HG03354 (cell line): ENCODE measurements at regions not wholly inside any gene's neighbourhood (a gene's known extent, or its start where the extent isn't known, plus 50 kb on each side); places are given as distances from the start of the nearest gene placed in this dataset.

Experiments
- ATAC-seq: cut with Tn5 transposase; IDR thresholded peaks from one replicate; pipeline ENCODE4 v1.9.1; 2021; ENCODE audit warnings: mild to moderate bottlenecking; ENCODE audit not compliant: unreplicated experiment, poor library complexity, severe bottlenecking

DNA sequence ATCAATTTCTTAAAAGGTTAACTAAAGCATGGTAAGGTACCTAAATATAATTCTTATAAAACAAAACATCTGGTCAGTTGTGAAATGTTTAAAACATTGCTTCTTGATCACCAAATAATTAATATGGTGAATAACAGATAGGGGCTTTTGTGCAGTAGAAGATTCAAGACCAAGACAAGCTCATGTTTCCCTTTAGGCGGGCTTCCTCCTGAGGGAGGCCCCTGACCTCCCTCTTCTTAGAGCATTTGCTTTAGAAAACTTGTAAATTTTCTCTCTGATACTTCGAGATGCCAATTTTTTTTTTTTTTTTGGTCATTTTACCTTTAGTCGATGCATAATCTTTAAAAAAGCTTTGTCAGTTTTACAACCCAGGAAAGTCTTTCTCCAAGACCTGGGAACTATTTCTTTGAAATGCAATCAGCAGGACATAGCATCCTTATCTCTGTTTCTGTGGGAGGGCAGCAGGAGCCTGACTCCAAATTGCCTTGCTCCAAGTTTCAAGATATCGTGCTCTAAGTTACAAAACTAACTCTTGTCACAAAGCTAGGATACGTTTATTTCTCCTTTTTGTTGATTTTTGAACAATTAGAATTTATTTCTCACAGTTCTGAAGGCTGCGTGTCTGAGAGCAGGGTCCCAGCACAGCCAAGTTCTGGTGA lies 66.6 kb upstream of the BICD1 start:
- ATAC-seq = no peak

DNA sequence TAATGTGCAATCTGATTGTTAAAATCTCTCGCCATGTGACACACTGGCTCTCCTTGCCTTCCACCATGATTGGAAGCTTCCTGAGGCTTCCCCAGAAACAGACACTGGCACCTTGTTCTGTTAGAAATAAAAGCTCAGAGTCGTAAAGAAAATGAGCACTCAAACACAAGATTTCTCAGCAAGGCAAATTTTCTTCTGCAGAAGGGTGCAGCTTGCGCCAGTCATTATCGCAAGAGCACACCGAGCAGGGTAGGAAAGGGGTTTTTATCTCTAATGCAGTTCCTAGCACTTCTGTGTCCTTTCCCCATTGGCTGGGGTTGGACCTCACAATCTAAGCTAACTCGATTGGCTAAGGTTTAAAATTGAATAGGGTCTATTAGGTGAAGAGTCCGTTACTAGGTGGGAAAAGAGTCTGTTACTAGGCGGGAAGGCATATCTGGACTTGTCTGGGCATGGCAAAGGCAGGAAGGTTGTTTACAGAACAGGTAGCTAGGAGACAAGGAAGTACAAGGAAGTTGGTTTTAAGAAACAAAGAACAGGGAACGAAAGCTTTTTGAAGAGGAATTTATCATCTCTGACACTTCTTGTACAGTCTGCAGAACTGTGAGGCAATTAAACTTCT lies 62.6 kb upstream of the BICD1 start:
- ATAC-seq = no peak

DNA sequence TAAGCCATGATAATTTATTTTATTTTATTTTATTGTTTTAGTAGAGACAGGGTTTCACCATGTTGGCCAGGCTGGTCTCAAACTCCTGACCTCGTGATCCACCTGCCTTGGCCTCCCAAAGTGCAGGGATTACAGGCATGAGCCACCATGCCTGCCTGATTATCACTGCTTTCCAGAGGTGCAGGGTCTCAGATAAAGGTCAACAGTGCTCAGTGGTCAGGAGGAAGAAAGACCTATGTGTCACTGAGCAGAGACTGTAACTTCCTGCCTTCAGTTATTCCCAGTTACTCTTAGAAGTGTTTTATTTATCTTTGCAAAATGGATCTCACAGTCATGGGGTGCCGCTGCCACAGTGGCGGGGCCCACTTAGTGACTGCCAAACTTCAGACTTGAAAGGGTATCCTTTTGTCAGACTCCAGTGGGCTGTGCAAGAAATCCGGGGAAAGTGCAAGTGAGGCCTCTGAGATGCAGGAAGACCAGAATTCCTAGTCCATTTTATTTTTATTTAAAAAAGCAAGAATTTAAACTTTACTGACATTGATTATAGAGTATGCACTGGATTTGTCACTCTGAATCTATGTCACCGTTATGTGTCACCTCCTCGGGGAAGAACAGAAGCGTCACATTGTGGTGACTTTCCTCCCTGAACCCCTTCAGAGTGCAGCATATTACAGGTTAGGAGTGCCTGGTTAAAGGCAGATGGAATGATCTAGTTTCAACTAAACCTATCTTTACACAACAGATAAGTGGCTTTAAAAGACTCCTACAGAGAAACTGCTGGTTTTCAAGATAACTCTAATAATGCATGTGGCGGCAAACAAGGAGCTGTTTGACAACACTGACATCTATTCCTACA lies 59.1 kb upstream of the BICD1 start:
- no peak for ATAC-seq

DNA sequence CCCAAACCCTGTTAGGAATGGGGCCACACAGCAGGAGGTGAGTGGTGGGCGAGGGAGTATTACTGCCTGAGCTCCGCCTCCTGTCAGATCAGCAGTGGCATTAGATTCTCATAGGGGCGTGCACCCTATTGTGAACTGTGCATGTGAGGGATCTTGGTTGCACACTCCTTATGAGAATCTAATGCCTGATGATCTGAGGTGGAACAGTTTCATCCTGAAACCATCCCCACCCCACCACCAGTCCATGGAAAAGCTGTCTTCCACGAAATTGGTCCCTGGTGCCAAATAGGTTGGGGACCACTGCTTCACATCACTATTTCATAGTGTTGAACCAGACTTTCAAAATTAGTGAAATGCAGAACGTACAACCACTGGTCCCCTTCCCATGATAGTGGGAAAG lies 57.9 kb upstream of the BICD1 start:
- ATAC-seq = no peak

DNA sequence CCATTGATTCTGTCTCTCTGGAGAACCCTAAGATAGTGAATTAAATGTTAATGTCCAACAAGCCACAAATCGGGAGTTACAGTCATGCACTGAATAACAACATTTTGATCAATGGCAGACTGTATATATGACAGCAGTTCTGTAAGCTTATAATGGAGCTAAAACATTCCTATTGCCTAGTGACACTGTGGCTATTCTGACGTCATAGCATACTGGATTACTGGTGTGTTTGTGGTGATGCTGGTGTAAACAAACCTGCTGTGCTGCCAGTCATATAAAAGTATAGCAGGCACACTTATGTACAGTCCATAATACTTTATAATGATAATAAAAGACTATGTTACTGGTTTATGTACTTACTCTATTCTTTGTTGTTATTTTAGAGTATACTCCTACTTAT lies 56.7 kb upstream of the BICD1 start:
- no peak for ATAC-seq

DNA sequence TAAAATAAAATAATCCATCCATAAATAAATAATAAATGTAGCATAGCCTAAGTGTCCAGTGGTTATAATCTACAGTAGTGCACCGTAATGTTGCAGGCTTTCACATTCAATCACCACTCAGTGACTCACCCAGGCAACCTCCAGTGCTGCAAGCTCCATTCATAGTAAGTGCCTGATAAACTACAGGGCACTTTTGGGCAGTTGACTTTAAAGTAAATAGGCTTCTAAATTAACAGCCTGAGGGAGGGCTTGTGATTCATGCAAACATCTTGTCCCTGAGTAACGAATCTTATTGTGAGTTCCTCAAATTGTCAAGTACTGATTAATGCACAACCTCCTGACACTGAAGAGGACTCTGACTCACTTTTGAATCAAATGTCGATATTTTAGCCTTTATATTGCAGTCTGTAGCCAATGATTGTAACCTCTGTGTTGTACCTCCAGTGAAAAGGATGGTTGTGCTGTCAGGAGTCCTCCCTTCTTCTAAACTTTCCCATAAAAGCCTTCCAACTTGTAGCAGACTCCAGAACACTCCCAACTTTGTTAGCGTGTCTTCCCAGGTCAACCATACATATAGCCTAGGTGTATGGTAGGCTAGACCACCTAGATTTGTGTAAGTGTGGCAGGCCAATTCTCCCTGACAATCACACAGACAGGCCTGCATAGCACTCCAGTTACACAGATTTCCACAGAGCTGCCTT lies 55.0 kb upstream of the BICD1 start:
- no peak for ATAC-seq

DNA sequence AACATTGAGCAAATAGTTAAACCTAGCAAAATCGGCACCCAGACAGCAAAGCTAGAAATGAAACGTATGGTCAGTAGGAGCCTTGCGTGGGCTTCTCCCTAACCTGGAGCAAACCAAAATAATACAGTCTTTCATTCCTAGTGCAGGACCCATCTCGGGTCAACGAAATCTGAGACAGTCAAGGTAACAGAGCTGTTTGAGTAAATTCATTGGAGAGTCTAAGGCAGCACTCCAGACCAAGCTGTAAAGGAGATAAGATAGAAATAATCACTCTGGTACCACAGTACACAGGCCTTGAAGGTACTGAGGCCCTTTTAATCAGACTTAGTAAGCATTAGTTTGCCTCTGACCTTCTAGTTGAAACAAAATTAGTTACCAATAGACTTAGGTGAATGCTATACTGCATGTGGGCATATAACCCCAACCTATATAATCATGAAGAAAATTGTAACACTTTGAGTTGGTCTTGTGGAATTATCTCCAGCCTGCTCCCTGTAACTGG lies 54.4 kb upstream of the BICD1 start:
- no peak for ATAC-seq

DNA sequence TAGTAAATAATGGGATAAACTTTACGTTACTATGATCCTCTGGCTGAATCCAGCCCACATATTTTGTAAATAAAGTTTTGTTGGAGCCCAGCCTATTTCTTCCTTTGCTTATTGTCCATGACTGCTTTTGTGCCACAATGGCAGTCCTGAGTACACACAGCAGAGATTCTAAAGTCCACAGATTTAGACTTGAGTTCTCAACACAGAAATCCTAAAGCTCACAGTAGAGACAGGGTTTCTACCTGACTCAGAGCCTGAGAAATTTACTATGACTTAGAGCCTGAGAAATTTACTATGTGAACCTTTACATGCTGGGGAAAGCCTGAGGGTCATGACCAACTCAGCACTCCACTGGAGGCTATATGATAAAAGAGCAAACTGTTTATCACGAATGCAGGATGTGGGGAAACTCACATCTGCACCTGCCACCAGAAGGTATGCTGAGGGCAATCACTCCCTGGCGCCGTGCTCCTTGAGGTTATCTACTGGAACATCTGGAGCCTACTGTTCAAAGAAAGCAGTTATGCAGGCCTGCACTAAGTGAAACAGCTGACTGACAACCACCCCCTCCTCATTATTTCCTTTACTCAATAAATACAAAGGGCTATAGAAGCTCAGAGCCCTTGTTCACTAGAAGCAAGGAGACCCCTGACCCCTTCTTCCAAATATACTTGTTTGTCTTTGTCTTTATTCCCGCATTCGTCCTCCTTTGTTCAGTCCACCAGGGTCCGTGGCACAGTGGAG lies 52.6 kb upstream of the BICD1 start:
- ATAC-seq = no peak
